HG02943 (cell line): ENCODE measurements at regions not wholly inside any gene's neighbourhood (a gene's known extent, or its start where the extent isn't known, plus 50 kb on each side); places are given as distances from the start of the nearest gene placed in this dataset.
A peak's percentile ranks its signal among the peaks of the same experiment; 100 is the strongest.

Experiments
- ATAC-seq: cut with Tn5 transposase; IDR thresholded peaks from one replicate; pipeline ENCODE4 v1.9.1; 2021; ENCODE audit warnings: mild to moderate bottlenecking, low read depth, moderate library complexity; ENCODE audit not compliant: unreplicated experiment

DNA sequence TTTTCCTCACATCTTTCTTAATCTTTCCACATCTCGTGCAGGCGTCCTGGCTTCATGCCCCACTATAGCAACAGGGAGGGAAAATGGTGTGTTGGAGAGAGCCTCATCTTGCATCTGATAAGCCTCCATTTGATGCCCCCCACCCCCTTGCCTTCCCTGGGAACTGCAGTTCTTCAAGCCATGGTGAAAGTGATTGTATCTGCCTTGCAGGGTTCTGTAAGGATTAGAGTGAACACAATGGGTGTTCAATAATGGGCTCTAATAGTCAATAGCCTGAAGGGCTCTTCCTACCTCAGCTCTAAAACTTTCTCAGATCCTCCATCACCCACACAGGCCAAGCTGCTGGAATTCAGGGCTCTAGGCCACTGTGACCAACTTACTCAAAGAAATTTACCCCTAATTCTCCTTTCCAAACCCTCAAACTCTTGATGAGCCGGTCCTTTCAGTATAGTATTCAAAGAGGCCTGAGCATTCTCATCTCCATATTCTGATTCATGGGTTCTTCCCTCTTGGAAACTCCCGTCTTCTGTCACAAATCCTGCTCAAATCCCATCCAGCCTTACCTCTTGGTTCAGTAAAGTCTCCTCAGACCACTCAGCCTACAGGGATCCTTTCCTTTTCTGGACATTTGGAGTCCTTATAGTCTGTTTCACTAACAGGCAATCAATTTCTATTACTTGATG, 128.3 kb upstream of the TRIM2 start:
- no peak for ATAC-seq

DNA sequence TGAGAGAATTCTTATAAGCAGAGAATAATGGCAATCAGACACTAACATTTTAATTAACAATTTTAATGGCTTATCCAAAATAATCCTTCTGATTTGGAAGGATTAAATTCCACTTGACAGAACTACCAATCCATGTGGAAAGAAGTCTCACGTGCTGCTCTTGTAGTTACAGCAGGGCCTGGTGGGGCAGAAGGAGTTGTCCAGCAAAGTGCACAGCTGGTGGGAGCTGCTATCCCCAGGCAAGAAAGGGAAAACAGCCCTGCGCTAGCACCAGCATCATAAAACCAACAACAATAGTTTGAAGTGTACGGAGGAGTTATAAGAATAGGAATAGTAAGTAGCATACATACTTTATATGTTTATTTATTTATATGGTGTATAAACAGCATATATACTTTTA, 127.4 kb upstream of the TRIM2 start:
- no peak for ATAC-seq

DNA sequence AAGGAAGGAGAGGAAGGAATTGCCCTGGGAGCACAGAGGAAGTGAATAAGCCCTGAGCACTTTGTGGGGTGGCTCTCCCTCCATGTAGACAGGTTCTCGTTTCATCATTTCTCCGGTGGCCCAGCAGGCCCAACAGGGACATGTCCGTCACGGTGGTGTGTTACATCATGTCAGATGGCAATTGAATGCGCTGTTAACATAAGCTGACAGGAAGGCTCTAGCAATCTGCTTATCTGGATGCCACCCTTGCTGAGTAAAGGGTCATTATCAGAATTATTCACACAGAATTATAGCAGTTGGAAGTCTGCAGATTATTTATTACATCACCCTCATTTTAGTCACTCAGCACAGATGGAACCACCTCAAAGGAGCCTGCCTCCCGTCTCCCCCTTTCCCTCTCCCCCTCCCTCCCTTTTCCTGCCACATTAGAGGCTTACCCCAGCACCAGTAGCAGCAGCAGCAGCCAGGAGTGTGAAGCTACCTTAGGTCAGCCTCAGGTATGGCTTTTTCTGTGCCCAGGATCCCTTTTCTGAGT, 124.3 kb upstream of the TRIM2 start:
- no peak for ATAC-seq

DNA sequence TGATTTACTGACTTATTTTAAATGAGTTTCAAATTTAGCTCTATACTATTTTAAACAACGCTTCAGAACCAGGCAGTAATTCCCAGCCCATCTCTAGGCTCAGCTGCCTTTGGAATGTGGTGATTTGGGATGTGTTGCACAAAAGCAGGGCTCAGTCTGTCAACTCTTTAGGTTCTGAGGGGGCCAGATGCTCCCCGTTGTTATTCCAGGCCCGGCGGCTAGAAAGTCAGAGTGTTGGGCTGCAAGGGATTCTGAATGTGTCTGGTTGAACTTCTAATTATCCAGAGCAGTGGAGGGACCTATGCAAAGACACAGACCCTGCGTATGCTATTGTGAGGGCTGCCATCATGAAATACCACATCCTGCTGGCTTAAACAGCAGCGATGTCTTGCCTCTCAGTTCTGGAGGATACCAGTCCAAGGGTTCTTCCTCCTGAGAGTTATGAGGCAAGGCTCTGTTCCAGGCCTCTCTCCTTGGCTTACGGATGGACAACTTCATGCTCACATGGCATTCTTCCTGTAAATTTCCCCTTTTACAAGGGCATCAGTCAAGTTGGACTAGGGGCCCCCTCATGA, 123.2 kb upstream of the TRIM2 start:
- ATAC-seq, result no peak

DNA sequence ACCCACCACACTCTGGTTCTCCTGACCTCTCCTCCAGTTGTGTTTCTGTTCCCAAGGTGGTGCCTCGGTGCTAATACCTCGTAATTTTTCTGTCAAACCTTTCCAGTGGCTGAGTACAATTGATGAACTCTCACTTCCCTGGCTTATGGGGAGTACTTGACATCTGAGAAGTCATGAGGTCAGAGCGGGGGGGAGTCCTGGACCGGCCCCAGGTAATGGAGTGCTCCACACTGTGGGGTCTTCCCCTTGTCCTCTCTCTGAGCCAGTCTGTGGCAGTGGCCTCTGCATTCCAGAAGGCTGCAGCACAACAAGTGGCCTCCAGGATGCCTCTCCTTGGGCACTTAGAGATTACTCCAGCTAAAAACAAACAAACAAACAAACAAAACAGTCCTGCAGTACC, 122.5 kb upstream of the TRIM2 start:
- no peak for ATAC-seq

DNA sequence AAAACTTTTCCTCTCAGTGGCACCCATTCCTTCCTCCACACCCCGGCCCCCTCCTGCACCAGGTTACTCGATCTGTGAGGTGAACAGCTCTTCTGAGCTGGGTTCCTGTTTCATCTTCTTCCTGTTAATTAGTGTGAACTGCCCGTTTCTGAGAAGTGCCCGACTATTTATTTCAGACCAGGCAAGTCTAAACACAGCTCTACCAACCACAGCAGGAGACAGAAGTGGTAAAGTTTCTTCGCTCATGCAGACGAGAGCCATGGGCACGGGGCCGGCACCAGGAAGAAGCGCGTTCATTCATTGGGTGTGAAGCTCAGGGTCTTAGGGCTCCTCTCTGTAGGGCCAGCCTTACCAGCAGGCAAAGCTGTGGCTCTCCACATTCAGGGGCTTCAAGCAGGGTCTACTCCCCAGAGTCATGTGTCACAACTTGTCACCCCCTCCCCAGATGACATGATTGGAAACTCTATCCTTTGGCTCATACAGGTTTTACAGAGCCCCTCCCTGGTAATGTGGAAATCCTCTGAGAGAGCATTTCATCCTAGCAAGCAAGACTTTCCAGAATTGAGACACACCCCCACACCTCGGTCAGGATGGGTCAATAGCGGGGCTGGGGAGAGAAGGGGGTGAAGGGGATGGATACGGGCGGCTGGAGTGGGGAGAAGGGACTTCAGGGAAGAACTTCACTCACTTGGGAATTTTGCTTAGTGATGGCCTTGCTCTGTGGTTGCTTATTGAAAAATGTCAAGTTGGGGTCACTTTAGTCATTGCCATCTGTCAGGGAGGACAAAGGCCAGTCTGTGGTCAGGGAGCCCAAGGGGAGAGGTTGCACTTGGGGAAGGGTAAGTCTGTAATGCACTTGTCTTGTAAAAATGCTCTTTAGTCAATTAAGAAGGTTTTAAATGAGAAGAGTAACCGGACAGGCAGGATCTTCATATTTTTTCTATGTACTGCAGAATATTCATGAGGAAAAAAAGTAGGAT, 121.6 kb upstream of the TRIM2 start:
- ATAC-seq, result no peak

DNA sequence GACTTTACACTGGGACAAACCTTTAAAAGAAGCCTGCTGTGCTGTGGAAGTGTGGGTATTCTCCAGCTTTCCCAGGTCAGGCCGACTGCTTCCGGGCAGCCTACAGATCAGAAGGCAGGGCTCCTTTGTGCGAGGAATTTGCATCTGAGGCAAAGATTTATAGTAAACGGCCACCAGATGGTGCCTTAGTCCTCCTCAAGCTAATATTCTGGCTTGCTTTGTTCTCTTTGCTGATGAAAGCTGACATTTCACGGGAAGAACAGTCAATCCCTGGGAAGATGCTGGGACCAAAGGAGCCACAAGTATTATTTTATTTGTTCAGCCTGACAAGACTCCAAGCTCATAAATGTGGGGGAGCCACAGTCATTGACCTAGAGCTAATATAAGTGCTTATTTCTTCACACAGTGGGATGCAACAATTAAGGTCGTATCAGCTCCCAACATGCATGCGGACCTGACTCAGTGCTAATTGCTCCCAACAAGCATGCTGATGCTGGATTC, 120.7 kb upstream of the TRIM2 start:
- peak; percentile 55 for ATAC-seq

DNA sequence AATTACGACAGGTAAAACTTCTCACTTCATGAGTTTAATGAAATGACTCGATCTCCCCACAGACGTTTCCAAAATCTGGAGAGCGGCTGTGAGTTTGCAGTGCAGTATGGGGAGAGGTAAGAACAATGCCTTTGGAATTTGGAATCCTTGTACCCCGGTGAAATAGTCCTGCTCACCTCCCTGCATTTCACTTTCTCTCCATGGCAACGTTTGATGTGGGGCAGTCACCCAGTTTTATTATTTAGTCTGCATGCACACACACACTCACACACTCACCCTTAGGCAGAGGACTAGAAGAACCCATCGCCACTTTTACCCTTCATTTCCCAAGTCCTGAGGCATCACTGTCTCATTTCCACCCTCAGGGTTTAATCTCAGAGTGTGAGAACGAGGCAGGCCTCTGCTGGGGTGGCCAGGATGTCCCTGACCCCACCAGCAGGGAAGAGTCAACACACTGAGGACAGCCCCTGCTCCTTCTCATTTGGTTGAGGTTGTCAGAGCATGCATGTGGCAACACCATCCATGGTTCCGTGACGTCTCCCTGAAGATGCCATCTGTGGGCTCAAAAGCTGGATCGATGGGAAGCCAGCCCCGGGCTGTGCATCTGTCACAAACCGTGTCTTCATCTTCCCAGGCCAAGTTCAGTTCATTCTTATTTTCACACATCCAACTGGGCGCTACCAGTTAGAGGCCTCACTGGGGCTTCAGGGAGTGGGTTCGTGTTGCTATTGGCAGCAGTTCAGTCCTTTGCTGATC, 119.8 kb upstream of the TRIM2 start:
- ATAC-seq, result no peak

DNA sequence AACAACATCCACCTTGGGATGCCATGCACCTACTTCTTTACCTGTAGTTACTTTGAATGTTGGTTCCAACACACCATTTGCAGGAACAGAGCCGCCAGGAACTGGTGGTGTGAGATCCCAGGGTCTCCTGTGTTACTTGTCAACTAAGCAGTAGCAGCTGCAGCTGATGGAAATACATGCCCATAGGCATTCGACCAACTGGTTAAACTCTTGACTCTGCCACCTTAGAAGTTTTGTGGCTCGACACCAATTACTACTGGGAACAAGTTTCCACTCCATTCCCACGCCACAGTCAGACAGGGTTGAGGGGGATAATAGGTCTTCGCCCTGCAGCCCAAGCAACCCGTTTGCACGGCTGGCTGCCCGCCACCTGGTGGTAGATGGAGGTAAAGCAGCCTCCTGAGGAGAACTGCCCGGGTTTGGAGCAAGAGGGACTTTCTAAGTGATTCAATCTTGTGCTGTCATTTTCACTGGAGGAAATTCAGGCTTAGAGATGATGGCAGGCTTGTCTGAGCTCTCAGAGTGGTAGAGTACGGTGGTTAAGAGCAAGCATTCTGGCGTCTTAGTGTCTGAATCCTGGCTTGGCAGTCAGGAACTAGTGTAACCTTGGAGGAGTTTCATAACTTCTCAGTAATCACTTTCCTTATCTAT, 119.1 kb upstream of the TRIM2 start:
- no peak for ATAC-seq

DNA sequence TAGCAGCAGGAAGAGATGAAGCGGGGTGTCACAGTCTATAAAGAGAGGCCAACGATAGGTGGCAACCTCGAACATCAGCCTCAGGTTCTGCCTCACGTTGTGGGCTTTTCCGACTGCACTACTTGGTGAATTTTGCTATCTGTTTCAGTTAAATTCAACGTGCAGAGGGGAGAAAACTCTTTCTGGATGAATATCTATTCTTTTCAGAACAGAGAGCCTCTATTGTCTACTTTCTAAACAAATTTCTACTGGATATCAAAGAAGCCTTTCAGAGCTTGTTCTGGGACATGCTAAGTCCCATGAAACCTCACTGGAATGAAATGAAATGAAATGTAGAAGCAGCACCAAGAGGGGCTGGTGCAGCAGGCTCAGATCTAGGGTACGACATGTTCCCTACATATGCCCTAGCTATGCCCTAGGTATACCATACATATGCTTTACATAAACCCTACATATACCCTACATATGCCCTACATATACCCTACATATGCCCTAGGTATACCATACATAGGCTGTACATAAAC, 116.5 kb upstream of the TRIM2 start:
- no peak for ATAC-seq

DNA sequence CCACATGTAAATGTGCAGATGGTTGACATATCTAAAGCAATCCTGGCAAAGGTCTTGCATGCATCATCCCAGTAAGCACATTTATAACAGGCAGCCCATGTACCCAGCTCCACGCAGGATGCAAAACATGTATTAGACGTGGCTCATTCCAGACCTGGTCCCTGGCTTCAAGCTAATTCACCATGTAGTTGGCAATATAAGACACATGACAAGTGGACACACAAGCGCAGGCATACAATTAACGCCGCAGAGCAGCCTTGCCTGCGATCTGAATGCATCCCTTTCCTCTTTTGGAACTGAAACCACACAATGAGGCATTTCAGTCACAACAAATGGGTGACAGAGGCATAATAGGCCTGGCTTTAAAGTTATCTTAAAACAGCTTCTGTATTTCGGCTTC, 114.5 kb upstream of the TRIM2 start:
- ATAC-seq, result no peak

DNA sequence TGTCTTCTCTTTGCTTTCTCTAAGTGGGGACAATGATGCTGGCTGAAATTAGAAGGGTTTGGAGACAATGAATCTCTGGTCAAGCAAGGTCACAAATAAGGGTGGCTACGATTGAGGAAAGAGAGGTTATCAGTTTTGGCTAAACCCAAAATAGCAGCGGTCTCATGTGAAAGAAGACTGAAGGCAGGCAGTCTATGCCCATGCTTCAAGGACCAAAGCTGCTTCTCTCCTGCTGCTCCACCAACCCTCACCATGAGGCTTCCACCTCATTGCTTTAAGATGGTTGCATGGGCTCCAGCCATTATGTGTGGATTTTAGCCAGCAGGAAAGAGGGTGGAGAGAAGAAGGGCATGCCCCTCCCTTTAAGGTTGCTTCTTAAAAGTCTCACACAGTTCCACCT, 114.1 kb upstream of the TRIM2 start:
- ATAC-seq, result no peak

DNA sequence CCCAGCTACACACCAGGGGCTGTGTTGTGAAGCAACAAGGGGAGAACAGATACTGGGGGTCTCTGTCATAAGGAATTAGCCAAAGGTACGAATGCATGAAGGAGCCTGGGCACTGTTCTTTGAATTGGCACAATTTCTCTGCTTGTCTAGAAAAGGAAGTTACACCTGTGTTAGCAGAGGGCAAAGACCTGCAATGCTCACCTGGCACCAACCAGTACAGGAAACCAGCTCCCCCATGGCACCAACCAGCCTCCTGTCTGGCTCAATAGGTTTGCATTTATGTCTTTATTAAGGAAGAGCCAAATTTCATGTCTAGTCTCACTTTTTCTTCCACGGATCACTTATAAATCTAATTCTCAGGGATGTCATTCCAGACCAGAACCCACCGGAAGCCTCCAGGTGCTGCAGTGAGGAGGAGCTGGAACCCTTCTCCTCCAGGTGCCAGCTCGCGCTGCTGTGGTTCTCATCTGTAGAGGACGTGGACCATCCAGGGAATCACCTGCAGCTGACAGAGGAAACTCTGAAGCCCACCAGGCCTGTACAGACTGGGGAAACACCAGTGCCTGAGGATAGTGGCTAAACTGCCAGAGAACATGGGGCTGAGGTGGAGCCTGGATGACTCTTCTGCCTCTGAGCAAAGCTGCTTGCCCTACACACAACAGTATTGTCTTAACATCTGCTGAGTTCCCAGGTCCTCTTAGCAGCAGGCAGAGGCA, 113.4 kb upstream of the TRIM2 start:
- ATAC-seq, result no peak

DNA sequence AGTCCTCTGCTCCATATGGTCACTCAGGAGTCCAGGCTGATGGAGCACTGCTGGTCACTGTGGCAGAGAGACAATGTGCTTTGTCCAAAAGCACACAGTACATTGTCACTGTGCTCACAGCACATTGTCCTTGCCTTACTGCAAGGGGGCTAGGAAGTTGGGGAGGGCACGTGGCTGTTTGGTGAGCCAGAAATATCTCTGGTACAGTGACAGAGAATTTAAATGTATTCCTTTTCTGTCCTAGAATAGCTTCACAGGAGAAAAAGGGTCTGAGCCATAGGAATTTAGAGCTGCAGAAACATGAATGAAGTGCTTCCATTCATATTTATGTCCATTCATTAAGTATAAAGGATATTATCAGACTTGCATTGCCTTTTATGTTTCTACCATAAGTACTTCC, 110.8 kb upstream of the TRIM2 start:
- no peak for ATAC-seq

DNA sequence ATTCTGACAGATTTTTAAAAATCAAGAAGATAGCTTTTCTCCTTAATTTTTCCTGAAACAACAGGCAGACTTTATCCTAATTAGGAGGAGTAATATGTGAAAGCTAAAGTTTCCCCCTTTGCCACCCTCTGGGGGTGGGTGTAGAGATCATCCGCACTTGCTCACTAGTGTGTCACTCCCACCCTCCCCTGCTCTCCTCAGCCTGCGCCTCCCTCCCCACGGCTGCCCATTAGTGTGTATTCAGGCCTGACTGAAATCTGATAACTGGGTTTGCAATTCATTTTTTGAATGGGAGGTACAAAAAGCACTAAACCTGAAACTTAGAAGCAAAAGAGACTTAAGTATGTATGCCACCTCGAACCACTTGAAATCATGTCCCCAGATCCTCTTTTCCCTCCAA, 110.4 kb upstream of the TRIM2 start:
- no peak for ATAC-seq

DNA sequence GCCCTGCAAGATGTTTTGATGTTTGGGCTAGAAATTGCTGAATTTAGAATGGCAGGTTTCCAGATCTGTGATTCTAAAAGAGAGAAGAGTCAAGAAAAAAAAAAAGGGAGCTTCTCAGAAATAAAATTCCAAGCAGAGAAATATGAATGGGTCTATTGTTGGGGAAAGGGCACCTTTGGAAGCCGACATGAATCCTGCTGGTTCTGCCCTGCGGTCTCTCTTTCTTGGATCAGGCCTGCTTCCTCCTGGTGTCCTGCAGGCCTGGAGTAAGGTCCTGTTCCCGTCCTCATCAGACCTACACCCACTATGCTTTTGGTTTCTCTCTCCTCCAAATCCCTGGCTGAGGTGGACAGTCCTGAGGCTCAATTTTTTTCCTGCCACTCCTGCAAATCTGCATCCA, 109.8 kb upstream of the TRIM2 start:
- no peak for ATAC-seq

DNA sequence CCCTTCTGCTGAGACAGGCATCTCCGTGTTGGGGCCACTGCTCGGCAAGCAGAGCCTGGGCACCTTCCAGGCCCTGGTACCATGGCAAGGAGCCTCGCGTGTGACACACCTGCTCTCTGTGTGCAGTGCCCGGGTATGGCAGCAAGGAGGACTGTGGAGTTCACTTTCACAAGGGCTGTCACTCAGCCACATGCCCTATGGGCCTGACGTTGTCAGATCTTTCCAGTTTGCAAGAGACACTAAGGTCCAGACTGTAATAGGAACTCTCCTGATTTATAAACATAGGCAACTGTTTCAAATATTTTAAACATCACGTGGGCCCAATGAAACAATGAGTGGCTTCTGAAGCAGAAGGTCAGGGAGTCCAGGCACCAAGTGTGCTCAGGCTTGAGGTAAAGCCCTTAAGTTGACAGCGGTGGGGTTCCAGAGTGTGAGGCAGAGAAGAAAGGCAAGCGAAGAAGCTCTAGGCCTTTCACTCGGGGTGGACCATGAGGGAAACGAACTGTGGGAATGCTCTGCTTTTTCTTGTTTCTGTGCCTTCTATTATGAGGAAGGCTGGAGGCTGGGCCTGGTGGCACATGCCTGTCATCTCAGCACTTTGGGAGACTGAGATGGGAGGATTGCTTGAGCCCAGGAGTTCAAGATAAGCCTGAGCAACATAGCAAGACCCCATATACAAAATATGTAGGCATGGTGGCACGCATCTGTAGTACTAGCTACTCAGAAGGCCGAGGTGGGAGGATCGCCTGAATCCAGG, 108.6 kb upstream of the TRIM2 start:
- ATAC-seq, result no peak

DNA sequence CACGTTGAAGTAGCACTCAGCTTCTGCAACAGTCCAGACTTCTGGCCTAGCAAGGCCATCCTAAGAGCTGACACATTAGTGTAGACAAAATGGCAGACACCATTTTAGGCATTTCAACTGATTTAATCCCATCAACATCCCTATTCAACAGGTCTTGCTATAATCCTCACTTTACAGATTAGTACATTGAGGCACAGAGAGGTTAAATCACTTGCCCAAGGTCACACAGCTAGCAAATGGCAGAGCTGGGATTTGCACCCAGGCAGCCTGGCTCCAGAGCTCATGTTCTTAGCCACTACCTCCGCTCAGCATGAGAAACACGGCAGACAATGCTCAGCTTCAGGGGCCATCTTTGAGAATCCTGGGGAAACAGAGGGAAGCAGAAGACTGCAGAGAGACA, 107.9 kb upstream of the TRIM2 start:
- no peak for ATAC-seq
